ENCODE measurements at regions not wholly inside any gene's neighbourhood (a gene's known extent, or its start where the extent isn't known, plus 50 kb on each side); places are given as distances from the start of the nearest gene placed in this dataset.

- TF ChIP-seq, protein P1, sequence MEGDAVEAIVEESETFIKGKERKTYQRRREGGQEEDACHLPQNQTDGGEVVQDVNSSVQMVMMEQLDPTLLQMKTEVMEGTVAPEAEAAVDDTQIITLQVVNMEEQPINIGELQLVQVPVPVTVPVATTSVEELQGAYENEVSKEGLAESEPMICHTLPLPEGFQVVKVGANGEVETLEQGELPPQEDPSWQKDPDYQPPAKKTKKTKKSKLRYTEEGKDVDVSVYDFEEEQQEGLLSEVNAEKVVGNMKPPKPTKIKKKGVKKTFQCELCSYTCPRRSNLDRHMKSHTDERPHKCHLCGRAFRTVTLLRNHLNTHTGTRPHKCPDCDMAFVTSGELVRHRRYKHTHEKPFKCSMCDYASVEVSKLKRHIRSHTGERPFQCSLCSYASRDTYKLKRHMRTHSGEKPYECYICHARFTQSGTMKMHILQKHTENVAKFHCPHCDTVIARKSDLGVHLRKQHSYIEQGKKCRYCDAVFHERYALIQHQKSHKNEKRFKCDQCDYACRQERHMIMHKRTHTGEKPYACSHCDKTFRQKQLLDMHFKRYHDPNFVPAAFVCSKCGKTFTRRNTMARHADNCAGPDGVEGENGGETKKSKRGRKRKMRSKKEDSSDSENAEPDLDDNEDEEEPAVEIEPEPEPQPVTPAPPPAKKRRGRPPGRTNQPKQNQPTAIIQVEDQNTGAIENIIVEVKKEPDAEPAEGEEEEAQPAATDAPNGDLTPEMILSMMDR (IDR thresholded peaks at IDR 0.05; ENCODE audit: insufficient read depth, low read length, poor library complexity, severe bottlenecking), result no peak
- TF ChIP-seq EZH2phosphoT487 (conservative IDR thresholded peaks at IDR 0.05; ENCODE audit: low read length), result no peak
These were observed 218.3 kb upstream of the CRY1 start for GRCh38 chr12:107311682-107312081.

All from SU-DHL-6 (cell line).